ENCODE measurements at regions not wholly inside any gene's neighbourhood (a gene's known extent, or its start where the extent isn't known, plus 50 kb on each side); places are given as distances from the start of the nearest gene placed in this dataset.

DNA sequence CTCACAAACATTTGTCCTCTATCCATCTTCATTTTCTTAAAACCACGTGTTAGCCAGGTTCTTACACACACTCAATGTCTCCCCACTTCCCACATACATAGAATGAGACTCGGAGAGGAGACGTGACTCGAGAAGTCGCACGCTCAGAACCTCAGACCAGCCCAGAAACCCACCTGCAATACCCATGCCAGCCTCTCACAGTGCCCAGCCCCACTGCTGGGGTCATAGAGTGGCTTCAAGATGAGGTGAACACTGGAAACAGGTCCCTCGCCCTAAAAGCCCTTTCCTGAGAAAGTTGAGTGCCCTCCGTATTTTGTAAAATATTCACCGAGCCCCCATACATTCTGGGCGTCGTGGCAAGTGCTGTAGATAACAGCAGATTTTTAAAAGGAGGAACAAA, 487.4 kb downstream of the EIPR1 start:
- no peak for DNase-seq

- DNase-seq: no peak
These were observed 488.0 kb downstream of the EIPR1 start for GRCh38 chr2:2889646-2890045.

- no peak for DNase-seq
These were observed 488.5 kb downstream of the EIPR1 start for GRCh38 chr2:2889141-2889540.

GRCh38 chr2:2887772-2888387, 489.7 kb downstream of the EIPR1 start:
- DNase-seq: no peak

- no peak for DNase-seq
These were observed 490.7 kb downstream of the EIPR1 start for GRCh38 chr2:2886922-2887321.

DNA sequence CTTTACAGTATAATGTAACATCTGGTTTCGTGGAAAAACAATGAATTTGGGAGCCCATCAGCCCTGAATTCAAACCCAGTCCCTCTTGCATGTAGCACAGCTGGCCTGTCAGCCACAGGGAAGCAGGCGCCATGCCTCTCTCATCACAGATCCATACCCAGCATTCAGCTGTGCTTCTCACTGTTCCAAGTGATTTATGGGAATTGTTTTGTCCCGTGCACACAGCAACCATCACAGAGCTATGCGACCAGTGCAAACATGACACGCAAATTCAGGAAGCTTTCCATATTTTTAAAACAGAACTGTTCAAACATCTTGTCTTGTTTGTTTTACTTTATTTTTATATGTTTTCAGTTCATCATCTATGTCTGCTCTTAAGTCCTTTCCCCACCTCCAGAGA, 496.1 kb downstream of the EIPR1 start:
- no peak for DNase-seq

GRCh38 chr2:2880938-2881337, 496.7 kb downstream of the EIPR1 start:
- DNase-seq: no peak

- no peak for DNase-seq
These were observed 497.8 kb downstream of the EIPR1 start for GRCh38 chr2:2879781-2880180.

DNA sequence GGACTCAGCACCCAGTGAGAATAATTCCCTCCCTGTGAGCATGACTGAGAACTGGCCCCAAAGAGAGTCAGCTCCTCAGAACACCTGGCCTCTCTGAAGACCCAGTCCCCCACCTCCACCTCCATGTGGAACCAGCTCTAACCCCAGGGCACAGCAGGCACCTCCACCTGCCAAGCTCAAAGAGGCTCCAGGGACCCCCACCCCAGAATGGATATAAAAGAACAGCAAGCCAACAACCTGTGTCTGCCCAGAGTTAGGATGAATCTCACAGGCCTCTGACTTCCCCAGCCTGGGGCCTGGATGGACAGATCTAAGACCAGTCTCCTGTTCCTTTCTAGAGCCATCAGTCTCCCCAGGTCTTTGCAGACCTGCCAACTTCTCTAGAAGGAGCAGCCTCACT, 498.5 kb downstream of the EIPR1 start:
- DNase-seq: no peak

DNA sequence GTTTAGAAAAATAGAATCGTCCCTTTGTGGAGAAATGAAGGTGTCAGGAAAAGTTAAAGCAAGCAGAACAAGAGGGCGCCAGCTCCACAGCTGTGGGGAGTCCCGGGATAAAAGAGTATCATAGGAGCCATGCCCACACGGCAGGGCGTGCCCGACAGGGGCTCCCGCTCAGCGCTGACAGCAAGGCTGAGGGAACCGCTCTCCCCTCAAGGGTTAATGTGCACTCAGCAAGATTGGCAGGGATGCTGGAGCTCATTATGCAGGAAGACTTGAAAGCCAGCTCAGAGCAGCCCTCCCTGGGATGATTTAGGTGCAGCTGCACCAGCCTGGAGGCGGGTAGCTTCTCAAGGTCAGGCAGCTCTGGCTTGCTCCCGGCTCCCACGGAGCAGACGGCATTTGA, 500.2 kb downstream of the EIPR1 start:
- no peak for DNase-seq

DNA sequence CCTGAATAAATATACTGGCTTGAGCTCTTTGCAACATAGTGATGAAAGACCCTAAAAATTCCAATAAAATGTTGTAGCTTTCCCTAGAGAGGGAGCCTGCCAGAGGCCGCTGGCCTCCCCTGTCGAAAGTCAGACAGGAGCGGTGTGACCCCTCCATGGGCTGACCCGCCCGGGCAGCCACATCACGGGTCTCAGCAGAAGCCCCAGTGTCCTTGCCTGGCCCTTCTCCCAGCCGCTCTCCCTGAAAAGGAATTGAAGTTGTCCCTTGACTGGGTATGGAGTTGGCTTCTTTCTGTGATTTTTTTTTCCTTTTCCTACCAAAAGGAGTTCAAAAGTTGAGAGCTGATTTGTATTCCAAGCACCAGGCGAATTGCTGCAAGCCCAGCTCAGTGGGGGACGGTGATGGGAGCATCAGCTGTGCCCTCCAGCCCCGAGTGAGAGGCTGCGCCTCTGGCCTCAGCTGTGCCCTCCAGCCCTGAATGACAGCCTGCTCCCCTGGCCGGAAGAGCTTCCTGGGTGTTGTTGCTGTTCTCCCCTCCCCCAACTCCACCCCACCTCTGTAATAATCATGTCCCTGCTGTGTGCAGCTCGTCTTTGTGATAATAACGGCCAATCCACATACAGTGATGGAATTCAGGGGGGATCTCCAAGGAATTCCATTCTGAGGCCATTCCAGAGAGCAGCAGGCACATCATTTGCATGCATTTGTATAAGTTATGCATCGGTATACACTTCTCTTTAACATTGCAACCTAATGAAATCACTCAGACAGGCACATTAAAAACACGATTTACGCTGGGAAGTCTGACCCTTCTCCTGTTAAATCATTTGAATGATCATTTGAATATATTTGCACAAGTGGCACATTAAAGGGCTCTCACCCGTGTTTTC, 501.0 kb downstream of the EIPR1 start:
- no peak for DNase-seq

- no peak for DNase-seq
These were observed 501.8 kb downstream of the EIPR1 start for GRCh38 chr2:2875831-2876230.

DNA sequence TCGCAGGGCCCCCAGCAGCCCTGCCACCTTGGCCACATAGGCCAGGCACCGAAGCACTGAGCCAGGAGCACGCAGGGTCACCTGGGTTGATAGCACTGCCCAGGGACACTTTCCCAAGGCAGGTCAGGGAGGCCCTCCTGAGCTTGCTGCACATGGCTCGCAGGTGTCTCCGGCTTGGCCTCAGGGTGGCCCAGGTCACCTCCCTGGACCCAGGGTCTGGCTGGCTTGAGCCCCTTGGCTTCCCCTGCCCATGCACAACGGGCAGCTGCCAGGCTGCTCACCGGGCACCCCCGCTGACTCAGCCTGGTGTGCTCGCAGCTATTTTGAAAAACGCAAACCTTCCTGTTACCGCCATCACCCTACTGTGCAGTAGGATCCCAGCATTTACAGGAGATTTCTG, 502.3 kb downstream of the EIPR1 start:
- no peak for DNase-seq

GRCh38 chr2:2874805-2875204, 502.8 kb downstream of the EIPR1 start:
- DNase-seq: no peak

GRCh38 chr2:2874341-2874740, 503.3 kb downstream of the EIPR1 start:
- no peak for DNase-seq

GRCh38 chr2:2873450-2873811, 504.2 kb downstream of the EIPR1 start:
- no peak for DNase-seq

GRCh38 chr2:2872713-2873449, 504.7 kb downstream of the EIPR1 start:
- DNase-seq: no peak

DNA sequence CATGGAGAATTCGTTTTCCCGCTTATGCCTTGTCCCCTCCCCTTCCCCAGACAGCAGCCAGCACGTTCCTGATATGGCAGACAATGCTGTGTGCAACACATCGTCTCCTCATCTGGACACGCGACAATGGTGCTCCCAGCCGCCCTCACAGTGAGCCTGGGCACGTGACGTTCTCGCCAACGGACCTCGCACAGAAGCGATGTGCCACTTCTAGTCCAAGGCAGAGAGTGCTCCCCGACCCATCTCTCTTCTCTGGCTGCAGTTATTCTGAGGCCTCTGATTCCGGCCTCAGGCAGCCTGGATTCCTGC, 505.4 kb downstream of the EIPR1 start:
- DNase-seq: no peak

DNA sequence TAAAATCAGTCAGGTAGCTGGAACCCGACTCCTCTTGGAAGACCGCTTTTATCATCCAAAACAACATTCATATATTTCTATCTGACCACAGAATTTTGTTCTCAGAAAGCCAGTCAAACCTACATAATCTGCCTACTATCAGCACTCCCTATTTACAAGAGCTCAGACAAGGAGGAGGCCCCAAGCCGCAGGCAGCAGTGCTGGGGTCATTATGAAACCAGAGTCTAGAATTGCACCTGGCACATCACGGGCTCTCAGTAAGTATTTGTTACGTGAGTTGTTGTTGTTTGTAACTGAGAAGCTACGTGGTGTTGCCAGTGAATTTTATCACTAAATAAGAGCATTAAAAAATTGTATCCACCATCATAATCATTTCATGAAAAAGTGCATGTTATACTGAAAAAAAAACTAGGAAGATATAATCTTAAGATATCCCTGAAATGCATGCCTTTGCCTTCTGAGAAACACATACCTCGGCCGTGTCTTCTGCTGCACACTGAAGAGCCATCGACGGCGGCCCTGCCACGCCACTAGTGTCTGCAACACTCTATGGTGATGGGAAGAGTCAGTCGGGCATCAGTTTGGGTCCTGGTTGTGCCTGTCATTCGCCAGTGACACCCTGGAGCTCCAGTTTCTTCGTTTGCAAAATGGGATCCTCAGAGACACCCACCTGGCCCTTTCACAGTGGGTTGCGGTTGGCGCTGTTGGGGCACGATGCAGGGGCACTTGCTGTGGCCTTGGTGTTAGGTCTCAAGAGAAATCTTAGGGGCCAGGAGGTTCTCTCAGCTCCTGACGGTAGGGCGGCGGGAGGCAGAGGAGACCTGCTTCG, 505.9 kb downstream of the EIPR1 start:
- no peak for DNase-seq

DNA sequence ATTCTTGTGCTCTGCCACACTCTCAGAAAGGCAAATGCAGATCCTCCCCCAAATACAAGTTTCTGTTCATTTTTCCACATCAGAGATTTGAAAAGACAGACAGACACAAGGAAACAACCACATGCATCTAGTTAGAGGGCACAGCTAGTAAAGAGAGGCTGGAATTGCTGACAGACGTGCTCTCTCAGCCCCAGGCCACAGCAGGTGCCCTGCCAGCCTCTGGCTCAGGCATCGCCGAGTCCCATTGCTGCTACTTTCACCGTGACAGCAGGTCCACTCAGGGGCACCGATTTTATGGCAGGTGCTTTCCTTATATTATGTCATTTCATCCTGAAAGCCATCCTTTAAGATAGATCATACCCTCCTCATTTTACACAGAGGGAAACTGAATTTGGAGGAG, 507.5 kb downstream of the EIPR1 start:
- DNase-seq: no peak

DNA sequence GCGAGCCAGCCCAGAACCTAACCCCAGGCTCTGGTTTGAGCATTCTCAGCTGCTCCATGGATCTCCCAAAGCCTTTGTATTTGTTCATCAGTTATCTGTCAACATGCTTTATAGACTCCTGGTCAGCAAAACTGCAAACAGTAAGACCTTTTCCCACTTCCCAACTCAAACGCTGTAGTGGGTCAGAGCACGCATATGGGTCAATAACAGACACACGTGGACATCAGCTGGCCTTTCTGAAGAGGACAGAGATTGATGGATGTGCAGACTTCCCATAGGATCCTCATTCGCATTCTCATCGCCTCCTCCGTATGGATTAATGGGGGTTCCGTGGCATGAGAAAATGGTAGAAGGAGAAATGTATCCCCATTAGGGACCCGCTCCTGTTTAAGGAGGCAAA, 508.1 kb downstream of the EIPR1 start:
- no peak for DNase-seq

GRCh38 chr2:2868085-2868484, 509.5 kb downstream of the EIPR1 start:
- no peak for DNase-seq

DNA sequence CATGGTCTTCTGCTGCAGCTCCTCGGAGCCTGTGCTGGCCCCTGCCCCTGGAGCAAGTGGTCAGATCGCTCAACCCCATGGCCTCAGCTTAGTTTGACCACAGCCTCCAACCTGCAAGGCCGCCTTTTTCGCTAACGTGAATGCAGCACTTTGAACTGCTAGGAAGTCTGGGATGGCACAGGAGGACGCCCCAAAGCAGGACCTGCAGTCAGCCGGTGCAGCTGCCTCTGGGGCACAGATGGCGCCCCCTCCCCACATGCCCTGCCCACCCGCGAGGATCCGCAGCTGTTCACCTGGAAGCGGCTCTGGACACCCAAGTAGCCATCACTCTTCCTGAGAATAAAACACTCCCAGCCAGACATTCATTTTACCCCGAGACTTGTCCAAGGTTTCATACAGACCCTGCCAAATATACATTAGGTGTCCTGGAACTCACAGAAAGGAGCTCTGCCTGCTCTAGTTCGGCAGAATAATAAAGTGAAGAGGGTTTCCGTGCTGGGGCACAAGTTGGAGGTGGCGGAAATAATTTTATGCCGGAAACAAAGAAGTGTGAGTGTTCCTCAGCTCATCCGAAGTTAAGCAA, 510.1 kb downstream of the EIPR1 start:
- no peak for DNase-seq

Measured in NCI-H1105 (cell line).